HUDEP-2 (cell line): ENCODE measurements at regions not wholly inside any gene's neighbourhood (a gene's known extent, or its start where the extent isn't known, plus 50 kb on each side); places are given as distances from the start of the nearest gene placed in this dataset.
"Not testable (repeated sequence)": the region's sequence is repeated elsewhere in the genome, so short reads cannot be mapped to it uniquely, and the experiment has no call there.

Experiments
- DNase-seq, 76 experiments: peaks; one replicate each; lab custom pipeline; 2025; ENCODE audit not compliant: unreplicated experiment in 76 of 76; lab: John Stamatoyannopoulos, UW

DNA sequence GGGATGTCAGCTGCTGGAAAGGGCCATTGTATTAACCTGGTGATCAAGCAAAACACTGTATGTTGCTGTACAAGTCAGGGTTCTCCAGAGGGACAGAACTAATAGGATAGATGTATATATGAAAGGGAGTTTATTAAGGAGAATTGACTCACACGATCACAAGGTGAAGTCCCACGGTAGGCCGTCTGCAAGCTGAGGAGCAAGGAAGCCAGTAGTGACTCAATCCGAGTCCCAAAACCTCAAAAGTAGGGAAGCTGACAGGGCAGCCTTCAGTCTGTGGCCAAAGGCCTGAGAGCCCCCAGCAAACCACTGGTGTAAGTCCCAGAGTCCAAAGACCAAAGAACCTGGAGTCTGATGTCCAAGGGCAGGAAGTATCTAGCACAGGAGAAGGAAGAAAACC, 116.0 kb upstream of the DAP start:
- DNase-seq = not testable (repeated sequence)

DNA sequence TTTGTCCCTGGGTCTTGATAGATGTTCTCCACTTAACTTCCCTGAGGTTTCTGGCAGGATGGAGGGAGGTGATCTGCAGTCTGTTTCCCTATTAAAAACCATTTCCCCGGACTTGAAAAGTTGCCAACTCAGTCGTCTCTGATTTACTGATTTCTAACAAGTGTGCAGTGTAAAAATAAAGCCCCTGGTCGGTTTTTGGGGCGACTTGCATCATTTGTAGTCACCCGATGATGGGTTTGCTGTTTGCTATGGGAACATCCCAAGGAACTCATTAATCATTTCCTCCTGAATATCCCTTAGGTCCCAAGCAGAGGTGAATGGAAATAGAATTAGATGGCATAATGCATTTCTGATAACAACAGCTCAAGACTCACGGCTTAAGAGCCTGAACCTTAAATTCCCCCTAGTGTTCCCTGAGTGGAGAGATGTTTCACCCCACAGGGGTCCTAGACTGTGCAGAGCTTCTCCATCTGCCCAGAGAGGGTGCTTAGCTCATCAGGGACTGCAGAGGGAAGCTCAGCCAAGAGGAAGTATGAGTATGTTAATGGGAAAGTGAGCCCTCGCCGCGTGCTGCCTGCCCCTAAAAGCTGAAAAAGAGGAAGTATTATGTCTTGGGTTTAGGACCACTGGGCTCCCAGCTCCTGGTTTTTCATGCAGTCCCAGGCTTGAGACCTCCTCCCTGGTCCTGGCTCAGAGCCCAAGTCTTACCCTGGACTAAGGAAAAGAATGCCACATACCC, 115.1 kb upstream of the DAP start:
- no peak for DNase-seq

DNA sequence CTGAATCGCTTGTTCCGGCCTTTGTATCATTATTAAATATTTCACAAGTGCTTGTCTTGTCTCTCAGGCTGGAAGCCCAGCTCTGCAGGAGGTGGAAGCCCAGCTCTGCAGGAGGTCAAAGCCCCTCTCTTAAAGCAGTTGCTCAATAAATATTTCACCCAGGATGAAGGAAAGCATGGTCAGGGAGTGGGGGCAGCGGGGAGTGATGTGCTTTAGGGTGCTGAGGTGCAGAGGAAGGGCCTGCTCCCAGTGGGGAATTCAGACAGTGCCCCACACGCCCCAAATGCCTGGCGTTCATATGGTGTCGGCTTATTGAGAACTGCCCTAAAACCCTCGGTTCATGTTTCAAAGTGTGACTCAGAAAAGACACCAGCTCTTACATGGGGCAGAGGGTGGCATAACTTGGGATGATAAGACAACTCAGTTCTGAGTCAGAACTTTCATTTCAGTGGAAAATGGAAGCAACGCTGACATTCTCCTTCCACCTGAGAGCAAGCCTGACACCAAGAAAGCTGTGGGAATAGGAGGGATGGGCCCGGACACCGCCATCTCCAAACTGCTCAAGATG, 114.3 kb upstream of the DAP start:
- DNase-seq = no peak

DNA sequence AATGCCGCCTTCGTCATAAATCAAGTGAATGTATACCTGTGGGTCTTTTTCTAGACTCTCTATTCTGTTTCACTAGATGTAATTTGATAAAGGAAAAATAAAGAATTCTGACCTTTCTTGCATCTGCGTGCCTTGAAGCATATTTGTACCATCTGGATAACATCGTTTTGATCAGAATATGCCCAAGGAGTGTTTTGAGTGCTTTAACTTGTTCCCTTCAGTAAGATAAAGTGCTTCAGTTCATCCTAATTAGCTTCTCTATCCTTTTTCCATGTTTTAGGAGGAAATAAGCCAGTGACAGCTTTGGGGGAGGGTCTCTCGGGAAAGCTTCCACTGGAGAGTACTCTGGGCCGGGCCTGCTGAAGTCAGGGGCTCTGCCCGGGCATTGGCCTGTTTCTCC, 113.5 kb upstream of the DAP start:
- DNase-seq = no peak

- DNase-seq = no peak
Measured at GRCh38 chr5:10870791-10871190, 109.8 kb upstream of the DAP start.

- no peak for DNase-seq
Measured at GRCh38 chr5:10868956-10869355, 107.9 kb upstream of the DAP start.

DNA sequence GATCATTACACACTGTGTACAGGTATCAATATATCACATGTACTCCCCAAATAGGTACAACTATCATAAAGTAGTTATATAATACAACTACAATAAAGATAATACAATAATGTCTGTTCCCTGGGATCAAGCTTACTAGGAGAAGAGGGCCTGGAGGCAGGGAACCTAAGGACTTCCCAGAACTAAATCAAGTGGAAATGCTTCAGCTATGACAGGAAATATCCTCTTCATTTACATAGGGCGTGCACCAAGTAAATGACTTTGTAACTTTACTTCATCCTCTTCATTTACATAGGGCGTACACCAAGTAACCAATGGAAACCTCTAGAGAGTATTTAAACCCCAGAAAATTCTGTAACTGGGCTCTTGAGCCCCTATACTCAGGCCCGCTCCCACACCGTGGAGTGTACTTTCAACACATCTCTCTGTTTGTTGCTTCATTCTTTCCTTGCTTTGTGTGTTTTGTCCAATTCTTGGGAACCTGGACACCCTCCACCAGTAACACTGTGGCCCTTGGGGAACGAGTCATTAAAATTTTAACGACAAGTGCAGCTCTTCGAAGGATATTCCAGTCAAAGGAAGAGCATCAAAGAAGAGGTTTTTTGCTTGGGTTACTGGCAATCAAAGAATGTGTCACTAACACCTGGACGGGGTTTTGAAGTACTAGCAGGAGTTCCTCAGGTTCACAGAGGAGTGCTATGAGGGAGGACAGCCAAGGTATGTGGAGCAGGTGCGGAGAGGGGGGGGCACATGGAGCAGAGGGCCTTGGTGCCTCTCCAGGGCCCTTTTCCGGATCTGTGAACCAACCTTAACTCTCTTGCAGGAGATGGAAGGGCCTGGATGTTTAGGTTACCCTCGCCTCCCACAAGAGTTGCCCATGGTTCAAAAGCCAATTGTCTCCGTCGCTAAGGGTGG, 106.6 kb upstream of the DAP start:
- DNase-seq = no peak

DNA sequence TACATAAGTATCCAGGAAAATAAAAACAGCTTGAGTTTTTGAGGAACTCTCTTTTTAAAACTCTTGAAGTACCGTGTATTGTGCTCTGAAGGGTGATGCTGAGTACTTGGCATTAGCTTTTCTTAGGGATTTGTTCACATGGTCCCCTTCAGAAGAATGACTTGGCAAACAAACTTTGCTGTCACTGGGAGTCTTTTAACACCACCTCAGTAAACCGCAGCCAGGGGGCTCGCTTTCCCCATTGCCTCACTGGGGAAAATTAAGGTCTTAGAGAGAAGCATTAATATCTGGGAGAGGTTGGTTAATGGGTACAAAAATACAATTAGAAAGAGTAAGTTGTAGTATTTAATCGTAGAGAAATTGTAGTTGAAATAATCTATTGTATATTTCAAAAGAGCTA, 105.9 kb upstream of the DAP start:
- no peak for DNase-seq

- peak in 53 of 76 experiments; percentile 1 to 63 (median 24) for DNase-seq
Measured at GRCh38 chr5:10863763-10864383, 102.8 kb upstream of the DAP start.

DNA sequence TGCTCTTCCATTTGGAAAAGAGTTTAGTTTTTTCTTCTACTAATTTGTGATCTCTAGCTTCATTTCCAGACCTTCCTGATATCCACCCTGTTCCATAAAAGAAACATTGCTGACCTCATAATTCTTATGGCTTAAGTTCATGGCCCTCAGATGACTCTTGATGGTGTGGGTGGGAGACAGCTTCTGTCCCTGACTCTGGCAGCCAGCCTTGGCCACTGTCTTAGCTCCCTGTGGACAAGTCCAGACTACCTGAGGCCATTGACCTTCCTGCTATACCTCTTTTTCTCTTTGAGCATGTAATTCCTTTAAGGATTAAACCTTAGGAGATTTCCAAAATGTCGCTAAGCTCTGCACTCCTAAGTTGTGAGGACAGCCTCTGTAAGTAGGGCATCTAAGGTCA, 101.1 kb upstream of the DAP start:
- no peak for DNase-seq

GRCh38 chr5:10861423-10861790, 100.4 kb upstream of the DAP start:
- DNase-seq = no peak

DNA sequence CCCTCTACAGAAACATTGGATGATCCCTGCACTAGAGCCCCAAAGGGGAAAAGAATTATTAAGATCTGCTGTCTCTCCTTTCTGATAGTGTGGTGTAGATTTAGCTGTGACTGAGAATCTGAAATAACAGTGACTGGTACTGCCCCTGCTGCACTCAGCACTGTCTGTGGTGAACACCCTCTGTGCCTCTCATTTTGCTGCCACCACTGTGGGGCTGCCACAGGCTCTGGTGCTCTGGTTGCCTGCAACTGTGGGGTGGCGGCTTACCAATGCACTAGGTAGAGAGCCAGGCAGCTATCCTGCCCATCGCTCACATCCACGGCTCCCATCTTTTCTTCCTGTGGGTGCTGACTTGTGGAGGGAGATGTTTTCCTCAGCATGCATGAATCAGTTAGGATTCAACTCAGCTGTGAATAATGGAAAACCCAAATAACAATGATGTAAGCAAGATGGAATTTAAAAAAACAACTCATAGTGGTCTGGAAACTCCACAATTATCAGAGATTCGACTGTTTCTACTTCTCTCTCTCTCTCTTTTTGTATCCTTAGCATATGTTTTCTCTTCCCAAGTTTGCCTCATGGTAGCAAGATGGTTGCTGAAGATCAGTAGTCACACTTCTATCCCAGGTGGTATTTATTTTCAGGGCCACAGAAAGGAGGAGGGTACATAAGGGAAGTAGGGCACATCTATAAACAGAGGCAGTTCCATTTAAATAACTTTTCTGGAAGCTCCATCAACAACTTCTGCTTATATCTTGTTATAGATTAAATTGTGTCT, 99.8 kb upstream of the DAP start:
- DNase-seq = no peak

DNA sequence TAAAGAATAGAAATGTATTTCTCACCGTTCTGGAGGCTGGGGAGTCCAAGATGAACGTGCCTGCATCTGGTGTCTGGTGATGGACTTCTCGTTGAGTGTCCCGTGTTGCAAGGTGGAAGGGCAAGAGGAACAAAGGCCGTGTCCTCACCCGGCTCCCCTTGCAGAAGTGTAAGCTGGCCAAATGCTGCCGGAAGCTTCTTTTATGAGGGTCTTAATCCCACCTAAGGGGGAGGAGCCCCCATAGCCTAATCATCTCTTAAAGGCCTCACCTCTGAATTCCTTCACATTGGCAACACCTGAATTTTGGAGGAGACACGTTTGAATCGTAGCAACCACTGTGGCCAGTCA, 99.1 kb upstream of the DAP start:
- no peak for DNase-seq

DNA sequence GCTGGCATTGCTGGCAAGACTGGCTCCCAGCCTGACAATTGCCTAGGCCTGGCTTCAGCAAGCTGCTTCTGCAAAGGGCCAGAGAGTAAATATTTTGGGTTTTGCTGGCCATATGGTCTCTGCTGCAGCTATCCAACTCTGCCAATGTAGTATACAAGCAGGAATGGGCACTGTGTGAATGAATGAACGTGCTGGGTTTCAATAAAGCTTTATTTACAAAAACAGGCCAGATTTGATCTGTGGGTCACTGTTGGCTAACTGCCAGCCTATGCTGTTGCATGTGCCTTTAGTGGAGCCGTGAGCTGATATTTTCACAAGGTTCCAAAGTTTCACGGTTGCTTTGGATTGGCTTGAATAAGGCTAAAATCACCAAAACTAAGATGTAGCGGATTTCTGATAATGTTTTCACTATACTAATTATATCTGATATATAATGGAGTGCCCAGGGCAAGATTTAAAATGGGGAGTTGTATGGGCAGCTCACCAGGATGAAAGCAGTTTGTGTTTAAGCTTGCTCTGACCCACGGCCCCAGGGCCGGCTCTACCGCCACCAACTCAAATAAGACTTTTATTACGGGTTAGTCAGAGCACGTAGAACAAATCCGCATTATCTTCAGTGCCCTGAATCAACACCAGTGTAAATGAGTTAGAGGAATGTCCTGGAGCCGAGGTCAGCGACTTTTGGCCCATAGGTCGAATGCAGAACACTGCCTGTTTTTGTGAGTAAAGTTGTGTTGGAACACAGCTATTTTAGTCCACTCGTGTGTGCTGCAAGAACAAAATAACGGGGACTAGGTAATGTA, 98.6 kb upstream of the DAP start:
- DNase-seq = no peak

- no peak for DNase-seq
Measured at GRCh38 chr5:10858945-10859344, 97.9 kb upstream of the DAP start.

DNA sequence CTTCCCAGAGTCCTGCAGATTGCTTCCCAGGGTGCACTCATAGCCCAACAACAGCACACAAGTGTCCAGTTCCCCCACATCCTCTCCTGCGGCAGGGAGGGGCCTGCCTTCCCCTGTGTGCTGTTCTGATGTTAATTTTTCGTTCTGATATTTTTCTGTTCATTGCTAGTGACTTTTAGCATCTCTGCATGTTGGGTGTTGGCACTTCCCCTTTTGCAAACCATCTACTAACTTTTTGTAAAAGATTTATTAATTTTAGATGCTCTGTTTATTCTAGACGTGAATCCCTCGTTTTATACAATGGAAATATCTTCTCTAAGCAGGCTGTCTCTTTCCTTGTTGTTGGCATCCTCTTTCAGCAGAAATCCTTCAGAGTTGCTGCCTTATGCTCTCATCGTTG, 97.3 kb upstream of the DAP start:
- DNase-seq = no peak

DNA sequence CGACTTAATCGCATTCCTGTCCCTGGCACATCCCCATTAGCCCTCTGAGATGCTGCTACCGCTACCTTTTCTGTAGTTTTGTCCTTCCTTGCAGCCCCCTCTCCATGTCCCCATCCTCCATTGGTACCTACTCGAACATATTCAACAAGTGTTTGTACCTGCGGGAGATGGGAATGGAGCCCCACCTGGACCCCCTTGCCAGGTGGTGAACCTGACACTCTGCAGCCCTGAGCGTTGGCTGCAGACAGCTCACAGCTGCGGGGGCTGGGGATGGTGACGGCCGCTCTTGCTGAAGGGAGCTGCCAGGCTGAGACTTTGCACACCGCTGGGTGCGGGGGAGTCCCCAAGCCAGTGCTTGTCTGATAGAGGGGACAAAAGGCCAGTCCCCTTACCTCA, 96.3 kb upstream of the DAP start:
- no peak for DNase-seq

- DNase-seq = peak in 7 of 76 experiments; percentile 0 to 7 (median 3)
Measured at GRCh38 chr5:10856683-10857337, 95.8 kb upstream of the DAP start.

- DNase-seq = no peak
Measured at GRCh38 chr5:10856071-10856470, 95.0 kb upstream of the DAP start.
